ENCODE measurements at regions not wholly inside any gene's neighbourhood (a gene's known extent, or its start where the extent isn't known, plus 50 kb on each side); places are given as distances from the start of the nearest gene placed in this dataset.
"Not testable (repeated sequence)": the region's sequence is repeated elsewhere in the genome, so short reads cannot be mapped to it uniquely, and the experiment has no call there.

GRCh38 chr3:181189556-181189955, 200.0 kb upstream of the DNAJC19 start:
- H3K4me3 Mint-ChIP-seq = no peak overlapping the region
- H3K4me1 Mint-ChIP-seq (ENCODE audit: low read depth) = no peaks in the 10 kb centered on the region
- H3K9me3 Mint-ChIP-seq = peaks cover 4% of the 10 kb centered on the region
- H3K36me3 Mint-ChIP-seq (ENCODE audit: low read depth) = no peaks in the 10 kb centered on the region
- no peak overlapping the region for H3K27ac Mint-ChIP-seq
- H3K27me3 Mint-ChIP-seq = peaks cover 9% of the 10 kb centered on the region

- no peaks in the 10 kb centered on the region for H3K9me3 Mint-ChIP-seq
- no peaks in the 10 kb centered on the region for H3K36me3 Mint-ChIP-seq (ENCODE audit: low read depth)
- no peaks in the 10 kb centered on the region for H3K27me3 Mint-ChIP-seq
- H3K4me1 Mint-ChIP-seq (ENCODE audit: low read depth) = no peaks in the 10 kb centered on the region
- no peak overlapping the region for H3K4me3 Mint-ChIP-seq
- no peak overlapping the region for H3K27ac Mint-ChIP-seq
Observed at GRCh38 chr3:181183764-181184163, 194.2 kb upstream of the DNAJC19 start.

DNA sequence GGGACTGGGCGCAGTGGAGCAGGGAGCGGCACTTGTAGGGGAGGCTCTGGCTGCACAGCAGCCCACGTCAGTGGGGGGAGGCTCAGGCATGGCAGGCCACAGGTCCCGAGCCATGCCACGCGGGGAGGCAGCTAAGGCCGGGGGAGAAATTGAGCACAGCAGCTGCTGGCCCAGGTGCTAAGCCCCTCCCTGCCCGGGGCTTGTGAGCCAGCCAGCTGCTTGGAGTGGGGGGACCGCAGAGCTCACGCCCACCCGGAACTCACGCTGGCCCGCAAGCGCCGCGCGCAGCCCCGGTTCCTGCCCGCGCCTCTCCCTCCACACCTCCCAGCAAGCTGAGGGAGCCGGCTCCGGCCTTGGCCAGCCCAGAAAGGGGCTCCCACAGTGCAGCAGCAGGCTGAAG, 193.5 kb upstream of the DNAJC19 start:
- not testable (repeated sequence) for H3K9me3 Mint-ChIP-seq; H3K27me3 Mint-ChIP-seq; H3K4me1 Mint-ChIP-seq (ENCODE audit: low read depth); H3K36me3 Mint-ChIP-seq (ENCODE audit: low read depth); H3K27ac Mint-ChIP-seq; H3K4me3 Mint-ChIP-seq

DNA sequence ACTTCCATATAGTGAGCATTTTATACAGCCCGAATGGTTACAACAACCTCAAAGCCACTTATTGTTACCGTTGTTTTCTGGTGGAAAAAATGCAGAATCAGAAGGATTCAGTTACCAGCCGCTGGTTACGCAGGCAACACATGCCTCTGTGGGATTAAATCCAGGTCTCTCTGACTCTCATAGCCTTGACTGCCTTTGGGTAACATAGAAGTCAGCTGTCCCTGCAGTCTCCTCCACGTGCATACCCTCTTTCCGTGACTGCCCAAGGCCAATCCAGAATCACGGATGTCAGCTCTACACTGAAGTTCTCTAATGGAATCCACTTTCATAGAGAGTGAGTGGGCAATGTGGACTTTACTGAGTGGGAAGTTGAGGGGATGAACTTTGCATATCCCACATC, 189.5 kb upstream of the DNAJC19 start:
- H3K9me3 Mint-ChIP-seq = no peaks in the 10 kb centered on the region
- H3K4me3 Mint-ChIP-seq = no peak overlapping the region
- no peaks in the 10 kb centered on the region for H3K36me3 Mint-ChIP-seq (ENCODE audit: low read depth)
- H3K4me1 Mint-ChIP-seq (ENCODE audit: low read depth) = no peaks in the 10 kb centered on the region
- H3K27ac Mint-ChIP-seq = no peak overlapping the region
- peaks cover 5% of the 10 kb centered on the region for H3K27me3 Mint-ChIP-seq

DNA sequence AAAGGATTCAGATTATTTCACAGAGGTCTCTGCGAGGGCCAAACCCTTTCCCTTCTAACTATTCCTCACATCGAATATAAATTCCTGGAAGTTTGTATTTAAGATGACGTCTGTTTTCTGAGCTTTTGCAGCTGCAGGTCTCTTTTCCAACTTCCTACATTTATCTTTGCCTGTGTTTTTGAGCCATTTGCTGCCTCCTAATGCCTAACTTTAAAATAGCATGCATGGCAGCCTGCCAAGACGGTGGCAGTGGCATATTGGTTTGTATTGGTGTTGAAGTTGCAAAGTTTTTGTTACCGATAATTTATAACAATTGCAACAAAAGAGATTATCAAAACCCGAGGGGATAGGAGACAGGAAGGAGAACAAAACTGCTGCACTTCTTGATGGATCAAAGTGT, 187.1 kb upstream of the DNAJC19 start:
- H3K4me3 Mint-ChIP-seq = no peak overlapping the region
- no peak overlapping the region for H3K27ac Mint-ChIP-seq
- H3K4me1 Mint-ChIP-seq (ENCODE audit: low read depth) = no peaks in the 10 kb centered on the region
- peaks cover 5% of the 10 kb centered on the region for H3K27me3 Mint-ChIP-seq
- H3K9me3 Mint-ChIP-seq = no peaks in the 10 kb centered on the region
- H3K36me3 Mint-ChIP-seq (ENCODE audit: low read depth) = no peaks in the 10 kb centered on the region

DNA sequence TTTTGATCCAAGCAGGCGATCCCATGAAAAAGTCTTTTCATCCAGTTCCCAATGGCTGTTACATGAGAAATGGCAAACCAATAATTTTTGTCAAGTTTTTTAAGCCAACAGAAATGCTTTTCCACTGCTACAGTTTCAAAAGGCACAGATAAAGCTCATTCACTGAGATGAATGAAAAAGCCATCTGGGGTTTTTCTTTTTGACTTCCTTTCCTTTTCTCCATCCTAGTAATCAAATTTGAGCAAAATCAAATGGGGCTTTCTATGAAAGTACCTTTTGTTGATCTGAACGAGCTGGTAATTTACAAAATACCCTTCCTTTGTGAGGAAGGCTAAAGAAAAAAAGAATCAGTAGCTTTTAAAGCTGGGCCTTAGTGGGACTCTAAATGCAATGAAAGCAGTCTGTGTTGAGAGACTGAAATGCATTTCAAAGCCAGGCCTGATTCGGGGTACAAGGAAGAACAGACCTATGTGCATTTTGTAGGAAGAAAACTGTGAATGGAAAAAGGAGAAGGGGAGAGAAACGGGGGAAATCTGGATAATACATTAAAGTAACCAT, 185.2 kb upstream of the DNAJC19 start:
- Mint-ChIP-seq H3K9me3 (no peaks in the 10 kb centered on the region), H3K4me3 (no peak overlapping the region), H3K27me3 (peaks cover 10% of the 10 kb centered on the region), H3K4me1 (ENCODE audit: low read depth) (no peaks in the 10 kb centered on the region), H3K27ac (no peak overlapping the region), H3K36me3 (ENCODE audit: low read depth) (no peaks in the 10 kb centered on the region)

- peaks cover 10% of the 10 kb centered on the region for H3K27me3 Mint-ChIP-seq
- H3K9me3 Mint-ChIP-seq = no peaks in the 10 kb centered on the region
- H3K4me1 Mint-ChIP-seq (ENCODE audit: low read depth) = no peaks in the 10 kb centered on the region
- H3K27ac Mint-ChIP-seq = no peak overlapping the region
- no peaks in the 10 kb centered on the region for H3K36me3 Mint-ChIP-seq (ENCODE audit: low read depth)
- no peak overlapping the region for H3K4me3 Mint-ChIP-seq
Observed at GRCh38 chr3:181174022-181174421, 184.5 kb upstream of the DNAJC19 start.

DNA sequence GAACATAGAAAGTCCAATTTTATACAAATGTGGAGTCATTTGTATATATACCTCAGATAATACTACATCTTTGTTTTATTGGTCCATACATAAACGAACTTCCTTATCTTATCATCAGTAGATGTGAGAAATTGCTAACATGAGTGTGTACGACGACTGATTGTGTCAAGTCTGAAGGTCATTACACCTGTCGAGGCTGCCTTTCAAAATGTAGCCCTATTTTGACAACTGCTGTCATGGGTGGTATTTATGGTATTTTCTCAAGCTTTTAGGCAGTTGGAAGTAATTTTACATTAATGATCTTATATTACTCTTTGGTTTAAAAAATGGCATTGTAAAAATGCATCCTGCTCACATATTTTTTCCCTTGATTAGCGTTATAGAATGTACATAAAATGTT, 183.7 kb upstream of the DNAJC19 start:
- no peak overlapping the region for H3K27ac Mint-ChIP-seq
- no peaks in the 10 kb centered on the region for H3K9me3 Mint-ChIP-seq
- H3K27me3 Mint-ChIP-seq = peaks cover 10% of the 10 kb centered on the region
- H3K36me3 Mint-ChIP-seq (ENCODE audit: low read depth) = no peaks in the 10 kb centered on the region
- H3K4me3 Mint-ChIP-seq = no peak overlapping the region
- H3K4me1 Mint-ChIP-seq (ENCODE audit: low read depth) = no peaks in the 10 kb centered on the region

GRCh38 chr3:181134873-181135272, 145.3 kb upstream of the DNAJC19 start:
- Mint-ChIP-seq H3K4me1 (ENCODE audit: low read depth) (no peaks in the 10 kb centered on the region), H3K27ac (no peak overlapping the region), H3K36me3 (ENCODE audit: low read depth) (no peaks in the 10 kb centered on the region), H3K9me3 (no peaks in the 10 kb centered on the region), H3K4me3 (no peak overlapping the region), H3K27me3 (no peaks in the 10 kb centered on the region)

GRCh38 chr3:181133832-181134231, 144.3 kb upstream of the DNAJC19 start:
- no peak overlapping the region for H3K4me3 Mint-ChIP-seq
- no peaks in the 10 kb centered on the region for H3K4me1 Mint-ChIP-seq (ENCODE audit: low read depth)
- H3K36me3 Mint-ChIP-seq (ENCODE audit: low read depth) = no peaks in the 10 kb centered on the region
- H3K27ac Mint-ChIP-seq = no peak overlapping the region
- H3K27me3 Mint-ChIP-seq = no peaks in the 10 kb centered on the region
- no peaks in the 10 kb centered on the region for H3K9me3 Mint-ChIP-seq

- Mint-ChIP-seq H3K9me3 (peaks cover 5% of the 10 kb centered on the region), H3K36me3 (ENCODE audit: low read depth) (no peaks in the 10 kb centered on the region), H3K4me3 (no peak overlapping the region), H3K4me1 (ENCODE audit: low read depth) (no peaks in the 10 kb centered on the region), H3K27ac (no peak overlapping the region), H3K27me3 (no peaks in the 10 kb centered on the region)
Observed at GRCh38 chr3:181105646-181106045, 116.1 kb upstream of the DNAJC19 start.

DNA sequence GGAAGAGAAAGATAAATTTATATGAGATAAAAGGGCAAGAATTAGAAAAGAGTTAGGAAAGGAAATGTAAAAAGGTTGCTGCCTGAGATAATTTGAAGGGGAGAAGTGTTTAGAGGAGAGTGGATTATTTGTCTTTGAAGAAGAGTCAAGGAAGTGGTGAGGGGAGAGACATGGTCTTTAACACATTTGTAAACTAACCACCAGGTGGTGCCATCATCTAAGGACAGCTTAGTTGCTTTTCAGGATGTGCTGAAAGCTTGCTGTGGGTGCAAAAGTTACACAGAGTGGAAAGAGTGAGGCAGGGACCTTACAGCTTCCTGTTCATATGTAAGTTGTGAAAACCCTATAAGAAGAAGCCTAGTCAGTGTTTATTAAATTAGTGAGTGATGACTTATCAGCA, 114.1 kb upstream of the DNAJC19 start:
- no peak overlapping the region for H3K27ac Mint-ChIP-seq
- no peaks in the 10 kb centered on the region for H3K27me3 Mint-ChIP-seq
- H3K9me3 Mint-ChIP-seq = peaks cover 5% of the 10 kb centered on the region
- H3K4me1 Mint-ChIP-seq (ENCODE audit: low read depth) = no peaks in the 10 kb centered on the region
- no peak overlapping the region for H3K4me3 Mint-ChIP-seq
- H3K36me3 Mint-ChIP-seq (ENCODE audit: low read depth) = no peaks in the 10 kb centered on the region

DNA sequence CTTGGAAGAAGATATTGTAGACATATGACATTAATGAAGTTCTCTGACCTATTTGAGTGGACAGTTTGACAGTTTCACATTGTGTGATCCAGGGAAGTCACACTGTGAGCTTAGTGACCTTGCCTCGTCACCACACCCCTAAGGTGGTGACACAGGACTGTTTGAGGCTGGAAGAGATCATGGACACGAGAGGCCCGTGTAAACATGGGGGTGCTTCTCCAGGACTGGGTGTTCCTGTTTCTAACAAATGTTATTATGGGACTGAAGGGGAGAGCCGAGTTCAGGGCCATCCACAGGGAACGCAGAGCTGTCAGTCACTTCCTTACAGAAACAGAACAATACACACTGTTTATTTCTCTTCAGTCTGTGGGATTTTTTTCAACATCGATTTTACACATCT, 96.5 kb upstream of the DNAJC19 start:
- Mint-ChIP-seq H3K4me3 (no peak overlapping the region), H3K36me3 (ENCODE audit: low read depth) (no peaks in the 10 kb centered on the region), H3K4me1 (ENCODE audit: low read depth) (no peaks in the 10 kb centered on the region), H3K9me3 (no peaks in the 10 kb centered on the region), H3K27ac (no peak overlapping the region), H3K27me3 (no peaks in the 10 kb centered on the region)

DNA sequence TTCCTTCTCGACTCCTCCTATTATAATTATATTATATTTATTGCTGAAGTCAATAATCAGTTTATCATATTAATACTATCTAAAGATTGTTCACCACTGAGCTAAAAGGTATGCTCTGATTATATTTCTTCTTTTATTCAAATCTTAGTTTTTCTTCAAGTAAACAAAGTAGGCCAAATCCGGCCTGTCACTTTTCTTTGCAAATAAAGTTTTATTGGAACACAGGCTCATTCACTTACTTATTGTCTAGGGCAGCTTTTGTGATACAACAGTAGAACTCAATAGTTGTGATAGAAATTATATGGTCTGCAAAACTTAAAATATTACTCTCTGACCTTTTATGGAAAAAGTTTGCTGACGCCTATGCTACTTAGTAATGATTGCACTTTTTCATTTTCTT, 92.4 kb upstream of the DNAJC19 start:
- no peaks in the 10 kb centered on the region for H3K4me1 Mint-ChIP-seq (ENCODE audit: low read depth)
- no peak overlapping the region for H3K4me3 Mint-ChIP-seq
- no peaks in the 10 kb centered on the region for H3K9me3 Mint-ChIP-seq
- no peaks in the 10 kb centered on the region for H3K36me3 Mint-ChIP-seq (ENCODE audit: low read depth)
- no peak overlapping the region for H3K27ac Mint-ChIP-seq
- H3K27me3 Mint-ChIP-seq = no peaks in the 10 kb centered on the region

- Mint-ChIP-seq H3K4me3 (no peak overlapping the region), H3K27me3 (peaks cover 5% of the 10 kb centered on the region), H3K9me3 (peaks cover 15% of the 10 kb centered on the region), H3K4me1 (ENCODE audit: low read depth) (no peaks in the 10 kb centered on the region), H3K36me3 (ENCODE audit: low read depth) (no peaks in the 10 kb centered on the region), H3K27ac (no peak overlapping the region)
Observed at GRCh38 chr3:181076558-181076957, 87.0 kb upstream of the DNAJC19 start.

- H3K9me3 Mint-ChIP-seq = peaks cover 15% of the 10 kb centered on the region
- peaks cover 5% of the 10 kb centered on the region for H3K27me3 Mint-ChIP-seq
- H3K4me1 Mint-ChIP-seq (ENCODE audit: low read depth) = no peaks in the 10 kb centered on the region
- H3K36me3 Mint-ChIP-seq (ENCODE audit: low read depth) = no peaks in the 10 kb centered on the region
- H3K4me3 Mint-ChIP-seq = no peak overlapping the region
- no peak overlapping the region for H3K27ac Mint-ChIP-seq
Observed at GRCh38 chr3:181075098-181075497, 85.6 kb upstream of the DNAJC19 start.
